ENCODE measurements at regions not wholly inside any gene's neighbourhood (a gene's known extent, or its start where the extent isn't known, plus 50 kb on each side); places are given as distances from the start of the nearest gene placed in this dataset.

GRCh38 chr14:22509036-22509709, 79.9 kb downstream of the DAD1 start:
- RAD21 ChIA-PET (ENCODE audit: unreplicated experiment): interaction anchor here (1.1 to 25.4 kb wide), 20 partner anchors 11 to 311 kb away, joined by 3 to 797 read pairs (median 14); no protein-coding TSS in a partner anchor
- Histone ChIP-seq H3K79me2 (ENCODE audit: control insufficient read depth, insufficient read depth, low read length) (peaks cover 88% of the 10 kb centered on the region), H3K4me2 (ENCODE audit: control insufficient read depth, insufficient read depth) (peak overlapping the region; percentile 92), H3K9me3 (replicated peaks; ENCODE audit: control insufficient read depth, insufficient read depth, low read length) (no peaks in the 10 kb centered on the region), H3K27ac (ENCODE audit: control insufficient read depth, insufficient read depth) (peak overlapping the region; percentile 98), H3K4me3 (peak overlapping the region; percentile 68), H3K9ac (ENCODE audit: control insufficient read depth, insufficient read depth, low read length) (peak overlapping the region; percentile 78), H3K36me3 (ENCODE audit: control insufficient read depth in 2 of 2, insufficient read depth in 2 of 2, low read length in 1 of 2) (0 out of 4 replicates have a peak, but pooled peaks cover 0 to 3% of the 10 kb centered on the region in 2 experiments), H4K20me1 (ENCODE audit: control insufficient read depth, insufficient read depth) (no peaks in the 10 kb centered on the region), H3K27me3 (replicated peaks in 1 of 2; ENCODE audit: control insufficient read depth in 2 of 2, insufficient read depth in 2 of 2, low read length in 1 of 2) (no peaks in the 10 kb centered on the region), H3K4me1 (ENCODE audit: control insufficient read depth, insufficient read depth, low read length) (peaks cover 76% of the 10 kb centered on the region), H2AFZ (ENCODE audit: control insufficient read depth, low read depth, low read length) (no peak overlapping the region; the same call in 1 of the 2 replicates)
- DNase-seq (ENCODE audit: low read depth, low spot score) (peak; percentile 86), FAIRE-seq (no peak), ATAC-seq (peak; percentile 24)
- in situ Hi-C loops (cut with MboI) (no loop called here), intact Hi-C loops (cut with micrococcal nuclease; ENCODE audit: unreplicated experiment) (loop anchor here (1.0 kb wide), 4 partner anchors 21 to 47 kb away; no protein-coding TSS in a partner anchor)
- TSS peak; percentile 72 for BruUV-seq (replicated peaks)
- SMC1A ChIA-PET (ENCODE audit: uncharacterized antibody, unreplicated experiment): interaction anchor here (0.7 to 17.7 kb wide), 15 partner anchors 11 to 125 kb away, joined by 3 to 399 read pairs (median 19); no protein-coding TSS in a partner anchor
- POLR2A ChIA-PET: interaction anchor here (1.1 to 35.4 kb wide), 11 partner anchors 10 to 129 kb away, joined by 3 to 875 read pairs (median 13); no protein-coding TSS in a partner anchor
- 4% methylated on average over 7 of the region's 7 CpGs for WGBS (ENCODE audit: insufficient coverage, insufficient replicate concordance, low lambda C conversion rate, missing lambda C conversion rate)
- CTCF ChIA-PET: interaction anchor here (0.8 to 10.7 kb wide), 20 partner anchors 9 to 144 kb away, joined by 3 to 101 read pairs (median 4); no protein-coding TSS in a partner anchor
- TF ChIP-seq MLLT1 (IDR thresholded peaks at IDR 0.05) (peak; percentile 98), NR2C2 (IDR thresholded peaks at IDR 0.05; ENCODE audit: borderline replicate concordance, control insufficient read depth, insufficient read length, low read depth) (no peak), CHD2 (IDR thresholded peaks at IDR 0.05; ENCODE audit: borderline replicate concordance, low read depth, low read length) (no peak; the same call in 1 of the 2 replicates), CUX1 (IDR thresholded peaks at IDR 0.05; ENCODE audit: insufficient replicate concordance, low read depth, low read length) (peak; percentile 98), HDGF (IDR thresholded peaks at IDR 0.05) (peak; percentile 82; the same call in 1 of the 2 replicates), HDAC6 (IDR thresholded peaks at IDR 0.05; ENCODE audit: unreplicated experiment) (peak; percentile 7), TARDBP (IDR thresholded peaks at IDR 0.05; ENCODE audit: borderline replicate concordance) (no peak), DPF2 (IDR thresholded peaks at IDR 0.05) (0 out of 2 replicates have a peak, but pooled peaks have one; percentile 26), EED (IDR thresholded peaks at IDR 0.05; ENCODE audit: low read depth) (peak; percentile 56), IKZF2 (IDR thresholded peaks at IDR 0.05) (peak; percentile 75 to 84), BACH1 (IDR thresholded peaks at IDR 0.05; ENCODE audit: borderline replicate concordance) (peak; percentile 68; the same call in 1 of the 2 replicates), HSF1 (IDR thresholded peaks at IDR 0.05; ENCODE audit: low read depth, low read length) (no peak), HCFC1 (IDR thresholded peaks at IDR 0.05; ENCODE audit: low read length) (no peak), GABPA (IDR thresholded peaks at IDR 0.05; ENCODE audit: low read depth) (no peak)
